GM13977 (cell line): ENCODE measurements at regions not wholly inside any gene's neighbourhood (a gene's known extent, or its start where the extent isn't known, plus 50 kb on each side); places are given as distances from the start of the nearest gene placed in this dataset.

ENCODE experiments used
- DNase-seq: peaks from one replicate; pipeline ENCODE4 v3.0.0; 2012; ENCODE audit warnings: low spot score
- CTCF ChIP-seq: IDR thresholded peaks from 2 replicates; pipeline ENCODE4 v1.5.1; 2012; ENCODE audit warnings: mild to moderate bottlenecking, control low read depth; ENCODE audit not compliant: insufficient read depth; ENCODE audit errors: extremely low read depth, missing control alignments
- in situ Hi-C: fragments of 300-500 bp; cut with MboI; formaldehyde crosslinking; loops from one replicate; pipeline ENCODE4 v1.12.0; 2022; ENCODE audit warnings: low sequenced_read_pairs, low pct_unique_long_range_greater_than_20kb, mixed read lengths, inconsistent platforms; ENCODE audit not compliant: unreplicated experiment

GRCh38 chr6:156146891-156147290 is 630.3 kb upstream of the ARID1B start:
- TF ChIP-seq CTCF = no peak
- in situ Hi-C loops = no loop called here
- no peak for DNase-seq

- in situ Hi-C loops = no loop called here
- no peak for DNase-seq
- no peak for TF ChIP-seq CTCF
Observed at GRCh38 chr6:156131221-156131903, 645.8 kb upstream of the ARID1B start.

- no peak for TF ChIP-seq CTCF
- no peak for DNase-seq
- in situ Hi-C loops = no loop called here
Observed at GRCh38 chr6:156126535-156126934, 650.6 kb upstream of the ARID1B start.

- TF ChIP-seq CTCF = no peak
- no peak for DNase-seq
- in situ Hi-C loops = no loop called here
Observed at GRCh38 chr6:156125844-156126243, 651.3 kb upstream of the ARID1B start.

- in situ Hi-C loops = no loop called here
- no peak for TF ChIP-seq CTCF
- no peak for DNase-seq
Observed at GRCh38 chr6:156123731-156124130, 653.4 kb upstream of the ARID1B start.

GRCh38 chr6:156121973-156122372 is 655.2 kb upstream of the ARID1B start:
- in situ Hi-C loops = no loop called here
- DNase-seq = no peak
- no peak for TF ChIP-seq CTCF

- in situ Hi-C loops = no loop called here
- no peak for TF ChIP-seq CTCF
- no peak for DNase-seq
Observed at GRCh38 chr6:156114541-156114940, 658.9 kb upstream of the NOX3 start.
